Adrenal gland (tissue), 9 donors: ENCODE measurements at regions not wholly inside any gene's neighbourhood (a gene's known extent, or its start where the extent isn't known, plus 50 kb on each side); places are given as distances from the start of the nearest gene placed in this dataset.

Source experiments
- DNase-seq, 7 donors: peaks; one replicate each; pipeline ENCODE4 v3.0.0-alpha.2; 2019 to 2020
- H3K27ac ChIP-seq, 5 donors: fragments of 200-600 bp; sonication (generic) in 4 of 5; 1 replicate in 3 of 5; 2 replicates in 2 of 5; pipeline versions ENCODE4 v1.5.1 to v1.8.0; 2016 to 2020; ENCODE audit warnings: mild to moderate bottlenecking in 1 of 5
- H3K27me3 ChIP-seq: fragments of 200-600 bp; 2 replicates; pipeline ENCODE4 v1.8.0; 2021
- H3K36me3 ChIP-seq, 2 donors: fragments of 200-600 bp; replicated peaks in 1 of 2; 1 replicate in 1 of 2; 2 replicates in 1 of 2; pipeline versions ENCODE4 v1.5.1 to v1.8.0; 2018 to 2022
- H3K4me1 ChIP-seq, 2 donors: fragments of 200-600 bp; replicated peaks in 1 of 2; 1 replicate in 1 of 2; 2 replicates in 1 of 2; pipeline versions ENCODE4 v1.5.1 to v1.8.0; 2018 to 2021
- H3K4me3 ChIP-seq, 4 donors: fragments of 200-600 bp; sonication (generic) in 3 of 4; one replicate each; pipeline ENCODE4 v1.5.1; 2016 to 2018
- H3K9me3 ChIP-seq, 3 donors: fragments of 200-600 bp; sonication (generic) in 1 of 3; replicated peaks in 1 of 3; 1 replicate in 2 of 3; 2 replicates in 1 of 3; pipeline versions ENCODE4 v1.5.1 to v1.8.0; 2016 to 2021
- CTCF ChIP-seq, 6 experiments: fragments of 450-650 bp in 4 of 6; fragments of 200-600 bp in 2 of 6; sonication (generic) in 1 of 6; IDR thresholded peaks; 1 replicate in 5 of 6; 2 replicates in 1 of 6; pipeline versions ENCODE4 v1.5.1 to v1.8.0; 2016 to 2021; ENCODE audit warnings: antibody characterized with exemption in 6 of 6, mild to moderate bottlenecking in 2 of 6, moderate library complexity in 1 of 6
- POLR2A ChIP-seq, 2 donors: fragments of 450-650 bp; IDR thresholded peaks; one replicate each; pipeline ENCODE4 v1.6.1; 2017; ENCODE audit warnings: antibody characterized with exemption in 2 of 2, mild to moderate bottlenecking in 2 of 2, moderate library complexity in 1 of 2
- WGBS, 4 donors: extraction: QIAGEN DNeasy Blood & Tissue Kit in 2 of 4; methylation state at CpG; one replicate each; pipeline versions ENCODE4 v1.1.5 to v1.1.7; 2013 to 2017; 5-methylcytosine and 5-hydroxymethylcytosine counted together
- intact Hi-C, 2 donors: fragments of 100-400 bp; cut with DNase I; formaldehyde crosslinking; loops; one replicate each; pipeline versions ENCODE4 v1.14.1 to v1.15.0; 2022 to 2023
- donor health status: healthy with polysubstance abuse.
- donor health status: Bipolar disorder and iron deficiency.
- donor health status: DM: yes; HTN: yes; CAD: no.
- donor health status: DM: no; HTN: no; CAD: no.
- donor health status: DM: no; HTN: no; CAD: no.

- no peaks in the 10 kb centered on the region for H3K9me3 ChIP-seq
- no peaks in the 10 kb centered on the region for H3K36me3 ChIP-seq
- intact Hi-C loops = no loop called here
- TF ChIP-seq POLR2A (IDR thresholded peaks at IDR 0.05) (no peak), CTCF (IDR thresholded peaks at IDR 0.05) (no peak)
- no peak overlapping the region for H3K27ac ChIP-seq
- no peak overlapping the region for H3K4me3 ChIP-seq
- H3K27me3 ChIP-seq = no peaks in the 10 kb centered on the region
- no peak for DNase-seq
- no peaks in the 10 kb centered on the region for H3K4me1 ChIP-seq
- WGBS, 4 donors = 42 to 51% (median 47%) methylated on average over 2 of the region's 2 CpGs
These were observed 786.1 kb upstream of the CTNND2 start for GRCh38 chr5:12690361-12690760.

GRCh38 chr5:12683249-12683648, 779.0 kb upstream of the CTNND2 start:
- H3K27ac ChIP-seq = no peak overlapping the region
- H3K4me1 ChIP-seq = no peaks in the 10 kb centered on the region
- intact Hi-C loops = no loop called here
- TF ChIP-seq POLR2A (IDR thresholded peaks at IDR 0.05) (no peak), CTCF (IDR thresholded peaks at IDR 0.05) (no peak)
- peaks cover 0 to 5% (median 0%) of the 10 kb centered on the region in 3 donors for H3K9me3 ChIP-seq
- no peaks in the 10 kb centered on the region for H3K27me3 ChIP-seq
- DNase-seq = no peak
- no peaks in the 10 kb centered on the region for H3K36me3 ChIP-seq
- 74 to 89% (median 81%) methylated on average over 3 of the region's 3 CpGs for WGBS, 4 donors
- no peak overlapping the region for H3K4me3 ChIP-seq

- no peaks in the 10 kb centered on the region for H3K36me3 ChIP-seq
- H3K27me3 ChIP-seq = no peaks in the 10 kb centered on the region
- DNase-seq = no peak
- intact Hi-C loops = no loop called here
- no peak overlapping the region for H3K27ac ChIP-seq
- no peaks in the 10 kb centered on the region for H3K4me1 ChIP-seq
- H3K4me3 ChIP-seq = no peak overlapping the region
- TF ChIP-seq CTCF (IDR thresholded peaks at IDR 0.05) (no peak), POLR2A (IDR thresholded peaks at IDR 0.05) (no peak)
- H3K9me3 ChIP-seq = peaks cover 0 to 5% (median 0%) of the 10 kb centered on the region in 3 donors
These were observed 775.5 kb upstream of the CTNND2 start for GRCh38 chr5:12679731-12680130.

GRCh38 chr5:12675959-12676358, 771.7 kb upstream of the CTNND2 start:
- Histone ChIP-seq H3K36me3 (no peaks in the 10 kb centered on the region), H3K27me3 (no peaks in the 10 kb centered on the region), H3K27ac (no peak overlapping the region), H3K4me1 (no peaks in the 10 kb centered on the region), H3K4me3 (no peak overlapping the region), H3K9me3 (peaks cover 0 to 5% (median 0%) of the 10 kb centered on the region in 3 donors)
- no peak for DNase-seq
- intact Hi-C loops = no loop called here
- 82 to 86% (median 83%) methylated on average over 6 of the region's 6 CpGs for WGBS, 4 donors
- TF ChIP-seq CTCF (IDR thresholded peaks at IDR 0.05) (no peak), POLR2A (IDR thresholded peaks at IDR 0.05) (no peak)
